ENCODE measurements at regions not wholly inside any gene's neighbourhood (a gene's known extent, or its start where the extent isn't known, plus 50 kb on each side); places are given as distances from the start of the nearest gene placed in this dataset.

GRCh38 chr21:15421947-15422346 lies 307.8 kb upstream of the USP25 start:
- Histone ChIP-seq H3K27ac (ENCODE audit: low read depth in 2 of 2, low read length in 2 of 2) (no peak overlapping the region), H3K4me3 (ENCODE audit: low read length in 3 of 3) (no peak overlapping the region), H3K4me1 (ENCODE audit: control insufficient read depth in 2 of 3, insufficient read depth in 2 of 3, low read depth in 1 of 3, low read length in 3 of 3) (no peaks in the 10 kb centered on the region), H3K9ac (ENCODE audit: low read length in 3 of 3) (no peak overlapping the region), H3K36me3 (ENCODE audit: control insufficient read depth in 2 of 3, insufficient read depth in 3 of 3, low read length in 3 of 3) (no peaks in the 10 kb centered on the region), H3K9me3 (ENCODE audit: control insufficient read depth in 2 of 3, insufficient read depth in 1 of 3, low read length in 3 of 3) (no peaks in the 10 kb centered on the region), H3K27me3 (ENCODE audit: control insufficient read depth, insufficient read depth, low read length) (no peaks in the 10 kb centered on the region)
- intact Hi-C loops (cut with DNase I), result no loop called here
- FAIRE-seq, result no peak
- no peak for DNase-seq
- TF ChIP-seq CTCF (IDR thresholded peaks at IDR 0.05; ENCODE audit: borderline replicate concordance, extremely low read depth, insufficient read depth), result no peak

GRCh38 chr21:15422783-15423182 lies 307.0 kb upstream of the USP25 start:
- DNase-seq (no peak), FAIRE-seq (no peak)
- intact Hi-C loops (cut with DNase I), result no loop called here
- Histone ChIP-seq H3K4me3 (ENCODE audit: low read length in 3 of 3) (no peak overlapping the region), H3K9ac (ENCODE audit: low read length in 3 of 3) (no peak overlapping the region), H3K27me3 (ENCODE audit: control insufficient read depth, insufficient read depth, low read length) (no peaks in the 10 kb centered on the region), H3K9me3 (ENCODE audit: control insufficient read depth in 2 of 3, insufficient read depth in 1 of 3, low read length in 3 of 3) (no peaks in the 10 kb centered on the region), H3K4me1 (ENCODE audit: control insufficient read depth in 2 of 3, insufficient read depth in 2 of 3, low read depth in 1 of 3, low read length in 3 of 3) (no peaks in the 10 kb centered on the region), H3K27ac (ENCODE audit: low read depth in 2 of 2, low read length in 2 of 2) (no peak overlapping the region), H3K36me3 (ENCODE audit: control insufficient read depth in 2 of 3, insufficient read depth in 3 of 3, low read length in 3 of 3) (no peaks in the 10 kb centered on the region)
- no peak for TF ChIP-seq CTCF (IDR thresholded peaks at IDR 0.05; ENCODE audit: borderline replicate concordance, extremely low read depth, insufficient read depth)

- Histone ChIP-seq H3K36me3 (ENCODE audit: control insufficient read depth in 2 of 3, insufficient read depth in 3 of 3, low read length in 3 of 3) (no peaks in the 10 kb centered on the region), H3K9me3 (ENCODE audit: control insufficient read depth in 2 of 3, insufficient read depth in 1 of 3, low read length in 3 of 3) (no peaks in the 10 kb centered on the region), H3K27me3 (ENCODE audit: control insufficient read depth, insufficient read depth, low read length) (no peaks in the 10 kb centered on the region), H3K27ac (ENCODE audit: low read depth in 2 of 2, low read length in 2 of 2) (no peak overlapping the region), H3K4me3 (ENCODE audit: low read length in 3 of 3) (no peak overlapping the region), H3K4me1 (ENCODE audit: control insufficient read depth in 2 of 3, insufficient read depth in 2 of 3, low read depth in 1 of 3, low read length in 3 of 3) (no peaks in the 10 kb centered on the region), H3K9ac (ENCODE audit: low read length in 3 of 3) (no peak overlapping the region)
- FAIRE-seq (no peak), DNase-seq (no peak)
- TF ChIP-seq CTCF (IDR thresholded peaks at IDR 0.05; ENCODE audit: borderline replicate concordance, extremely low read depth, insufficient read depth), result no peak
- intact Hi-C loops (cut with DNase I), result no loop called here
These were observed 305.9 kb upstream of the USP25 start for GRCh38 chr21:15423676-15424445.

GRCh38 chr21:15425049-15425448 lies 304.7 kb upstream of the USP25 start:
- no peak overlapping the region for H3K4me3 ChIP-seq (ENCODE audit: low read length in 3 of 3)
- intact Hi-C loops (cut with DNase I), result no loop called here
- no peaks in the 10 kb centered on the region for H3K36me3 ChIP-seq (ENCODE audit: control insufficient read depth in 2 of 3, insufficient read depth in 3 of 3, low read length in 3 of 3)
- H3K9ac ChIP-seq (ENCODE audit: low read length in 3 of 3), result no peak overlapping the region
- no peaks in the 10 kb centered on the region for H3K4me1 ChIP-seq (ENCODE audit: control insufficient read depth in 2 of 3, insufficient read depth in 2 of 3, low read depth in 1 of 3, low read length in 3 of 3)
- H3K27ac ChIP-seq (ENCODE audit: low read depth in 2 of 2, low read length in 2 of 2), result no peak overlapping the region
- no peaks in the 10 kb centered on the region for H3K9me3 ChIP-seq (ENCODE audit: control insufficient read depth in 2 of 3, insufficient read depth in 1 of 3, low read length in 3 of 3)
- DNase-seq (no peak), FAIRE-seq (no peak)
- no peak for TF ChIP-seq CTCF (IDR thresholded peaks at IDR 0.05; ENCODE audit: borderline replicate concordance, extremely low read depth, insufficient read depth)
- H3K27me3 ChIP-seq (ENCODE audit: control insufficient read depth, insufficient read depth, low read length), result no peaks in the 10 kb centered on the region

Measured in kidney (tissue), 13 donors.